MM.1S (cell line): ENCODE measurements at regions not wholly inside any gene's neighbourhood (a gene's known extent, or its start where the extent isn't known, plus 50 kb on each side); places are given as distances from the start of the nearest gene placed in this dataset.

ENCODE experiments used
- EZH2 ChIP-seq: fragments of 300-600 bp; sonication (generic); optimal IDR thresholded peaks from 2 replicates; pipeline ENCODE3; 2017; ENCODE audit warnings: low read depth, mild to moderate bottlenecking, antibody characterized with exemption, low read length, mixed read lengths
- EZH2phosphoT487 ChIP-seq: fragments of 300-600 bp; sonication (generic); IDR thresholded peaks from 2 replicates; pipeline ENCODE4 v1.6.1; 2018; ENCODE audit warnings: antibody characterized with exemption, low read length
- TF ChIP-seq, protein P1 (sequence below): fragments of 300-600 bp; sonication (generic); IDR thresholded peaks from 2 replicates; pipeline ENCODE4 v1.5.1; 2016; ENCODE audit warnings: antibody characterized with exemption, low read length, mixed read lengths

DNA sequence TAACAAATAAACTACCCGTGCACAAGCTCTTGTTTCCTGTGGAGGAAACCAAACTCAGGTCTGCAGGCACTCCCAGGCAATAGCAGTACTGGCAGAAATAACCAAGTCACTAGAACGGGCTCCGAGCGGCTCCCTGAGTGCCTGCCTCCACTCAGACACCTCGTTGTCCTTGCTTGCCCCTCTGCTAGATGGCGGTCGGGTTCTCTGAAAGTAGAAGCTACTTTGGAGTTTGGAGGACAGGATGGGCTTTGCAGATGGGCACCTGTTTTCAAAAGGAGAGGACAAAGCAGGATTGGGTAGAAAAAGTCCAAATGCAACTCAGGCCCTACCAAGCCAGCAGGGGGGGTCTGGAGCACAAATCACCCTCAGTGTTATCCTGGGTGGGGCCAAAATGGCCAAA lies 136.4 kb downstream of the LRRC30 start:
- TF ChIP-seq, protein P1, sequence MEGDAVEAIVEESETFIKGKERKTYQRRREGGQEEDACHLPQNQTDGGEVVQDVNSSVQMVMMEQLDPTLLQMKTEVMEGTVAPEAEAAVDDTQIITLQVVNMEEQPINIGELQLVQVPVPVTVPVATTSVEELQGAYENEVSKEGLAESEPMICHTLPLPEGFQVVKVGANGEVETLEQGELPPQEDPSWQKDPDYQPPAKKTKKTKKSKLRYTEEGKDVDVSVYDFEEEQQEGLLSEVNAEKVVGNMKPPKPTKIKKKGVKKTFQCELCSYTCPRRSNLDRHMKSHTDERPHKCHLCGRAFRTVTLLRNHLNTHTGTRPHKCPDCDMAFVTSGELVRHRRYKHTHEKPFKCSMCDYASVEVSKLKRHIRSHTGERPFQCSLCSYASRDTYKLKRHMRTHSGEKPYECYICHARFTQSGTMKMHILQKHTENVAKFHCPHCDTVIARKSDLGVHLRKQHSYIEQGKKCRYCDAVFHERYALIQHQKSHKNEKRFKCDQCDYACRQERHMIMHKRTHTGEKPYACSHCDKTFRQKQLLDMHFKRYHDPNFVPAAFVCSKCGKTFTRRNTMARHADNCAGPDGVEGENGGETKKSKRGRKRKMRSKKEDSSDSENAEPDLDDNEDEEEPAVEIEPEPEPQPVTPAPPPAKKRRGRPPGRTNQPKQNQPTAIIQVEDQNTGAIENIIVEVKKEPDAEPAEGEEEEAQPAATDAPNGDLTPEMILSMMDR, result no peak
- no peak for TF ChIP-seq EZH2phosphoT487
- TF ChIP-seq EZH2, result no peak
